Colonic mucosa (tissue), 4 donors: ENCODE measurements at regions not wholly inside any gene's neighbourhood (a gene's known extent, or its start where the extent isn't known, plus 50 kb on each side); places are given as distances from the start of the nearest gene placed in this dataset.

Experiments used
- DNase-seq: peaks from one replicate; pipeline ENCODE4 v3.0.0-alpha.2; 2020
- H3K27ac ChIP-seq: fragments of 200-600 bp; one replicate; pipeline ENCODE4 v1.8.0; 2021
- H3K27me3 ChIP-seq: fragments of 200-600 bp; one replicate; pipeline ENCODE4 v1.8.0; 2021
- H3K36me3 ChIP-seq: fragments of 200-600 bp; one replicate; pipeline ENCODE4 v1.8.0; 2021
- H3K4me1 ChIP-seq: fragments of 200-600 bp; one replicate; pipeline ENCODE4 v1.8.0; 2021; ENCODE audit warnings: mild to moderate bottlenecking
- H3K4me3 ChIP-seq: fragments of 200-600 bp; one replicate; pipeline ENCODE4 v1.8.0; 2021
- H3K9ac ChIP-seq, 2 donors: one replicate each; pipeline ENCODE4 v1.7.0; 2013; ENCODE audit warnings: control low read depth in 2 of 2, low read depth in 2 of 2, low read length in 2 of 2
- H3K9me3 ChIP-seq: fragments of 200-600 bp; one replicate; pipeline ENCODE4 v1.8.0; 2021
- CTCF ChIP-seq: fragments of 200-600 bp; IDR thresholded peaks from one replicate; pipeline ENCODE4 v1.8.0; 2022; ENCODE audit warnings: antibody characterized with exemption, mild to moderate bottlenecking
- intact Hi-C: fragments of 100-400 bp; cut with DNase I; formaldehyde crosslinking; loops from one replicate; pipeline ENCODE4 v1.14.1; 2022
- donor health status: healthy.
- donor health status: DM: no; HTN: no; CAD: no.
- donor health status: DM: no; HTN: no; CAD: no.

- intact Hi-C loops, result no loop called here
- Histone ChIP-seq H3K36me3 (no peaks in the 10 kb centered on the region), H3K9me3 (no peaks in the 10 kb centered on the region), H3K27me3 (no peaks in the 10 kb centered on the region), H3K4me3 (no peak overlapping the region), H3K9ac (no peak overlapping the region), H3K27ac (no peak overlapping the region), H3K4me1 (no peaks in the 10 kb centered on the region)
- DNase-seq, result no peak
- TF ChIP-seq CTCF, result no peak
Observed at GRCh38 chr1:30201015-30201414, 522.4 kb downstream of the MATN1 start.

- no peak overlapping the region for H3K27ac ChIP-seq
- TF ChIP-seq CTCF, result no peak
- H3K27me3 ChIP-seq, result no peaks in the 10 kb centered on the region
- no peaks in the 10 kb centered on the region for H3K4me1 ChIP-seq
- no peak overlapping the region for H3K9ac ChIP-seq
- H3K4me3 ChIP-seq, result no peak overlapping the region
- no peak for DNase-seq
- no peaks in the 10 kb centered on the region for H3K9me3 ChIP-seq
- no peaks in the 10 kb centered on the region for H3K36me3 ChIP-seq
- intact Hi-C loops, result no loop called here
Observed at GRCh38 chr1:30200161-30200560, 523.2 kb downstream of the MATN1 start.

GRCh38 chr1:30199563-30199962, 523.8 kb downstream of the MATN1 start:
- no peaks in the 10 kb centered on the region for H3K27me3 ChIP-seq
- H3K36me3 ChIP-seq, result no peaks in the 10 kb centered on the region
- H3K9me3 ChIP-seq, result no peaks in the 10 kb centered on the region
- H3K27ac ChIP-seq, result no peak overlapping the region
- H3K4me1 ChIP-seq, result no peaks in the 10 kb centered on the region
- DNase-seq, result no peak
- no peak for TF ChIP-seq CTCF
- H3K9ac ChIP-seq, result no peak overlapping the region
- intact Hi-C loops, result no loop called here
- H3K4me3 ChIP-seq, result no peak overlapping the region

GRCh38 chr1:30198795-30199403, 524.5 kb downstream of the MATN1 start:
- intact Hi-C loops, result no loop called here

GRCh38 chr1:30198451-30198760, 525.0 kb downstream of the MATN1 start:
- intact Hi-C loops, result no loop called here
- Histone ChIP-seq H3K36me3 (no peaks in the 10 kb centered on the region), H3K4me1 (no peaks in the 10 kb centered on the region), H3K9ac (no peak overlapping the region), H3K4me3 (no peak overlapping the region), H3K27me3 (no peaks in the 10 kb centered on the region), H3K27ac (no peak overlapping the region), H3K9me3 (no peaks in the 10 kb centered on the region)
- DNase-seq, result no peak
- no peak for TF ChIP-seq CTCF

More at GRCh38 chr1:30198795-30199403, 524.5 kb downstream of the MATN1 start:
- Histone ChIP-seq H3K36me3 (no peaks in the 10 kb centered on the region), H3K4me1 (no peaks in the 10 kb centered on the region), H3K9ac (no peak overlapping the region), H3K4me3 (no peak overlapping the region), H3K27ac (no peak overlapping the region), H3K9me3 (no peaks in the 10 kb centered on the region), H3K27me3 (no peaks in the 10 kb centered on the region)
- no peak for TF ChIP-seq CTCF
- DNase-seq, result no peak
